ENCODE measurements at regions not wholly inside any gene's neighbourhood (a gene's known extent, or its start where the extent isn't known, plus 50 kb on each side); places are given as distances from the start of the nearest gene placed in this dataset.

- TF ChIP-seq EZH2phosphoT487 (IDR thresholded peaks at IDR 0.05; ENCODE audit: borderline replicate concordance, low read length) (no peak), CTCF (conservative IDR thresholded peaks at IDR 0.05; ENCODE audit: low read depth, low read length) (no peak)
Measured at GRCh38 chr2:105469781-105470180, 70.9 kb upstream of the FHL2 start.

All from PC-3 (cell line).